ENCODE measurements at regions not wholly inside any gene's neighbourhood (a gene's known extent, or its start where the extent isn't known, plus 50 kb on each side); places are given as distances from the start of the nearest gene placed in this dataset.

- TF ChIP-seq CTCF (IDR thresholded peaks at IDR 0.05; ENCODE audit: insufficient read depth, low read length, poor library complexity, severe bottlenecking) = no peak
- no peak for TF ChIP-seq EZH2phosphoT487 (conservative IDR thresholded peaks at IDR 0.05; ENCODE audit: low read length)
Observed at GRCh38 chr13:64455124-64455523, 2775.0 kb downstream of the PCDH9 start.

All from SU-DHL-6 (cell line).